ENCODE measurements at regions not wholly inside any gene's neighbourhood (a gene's known extent, or its start where the extent isn't known, plus 50 kb on each side); places are given as distances from the start of the nearest gene placed in this dataset.

DNA sequence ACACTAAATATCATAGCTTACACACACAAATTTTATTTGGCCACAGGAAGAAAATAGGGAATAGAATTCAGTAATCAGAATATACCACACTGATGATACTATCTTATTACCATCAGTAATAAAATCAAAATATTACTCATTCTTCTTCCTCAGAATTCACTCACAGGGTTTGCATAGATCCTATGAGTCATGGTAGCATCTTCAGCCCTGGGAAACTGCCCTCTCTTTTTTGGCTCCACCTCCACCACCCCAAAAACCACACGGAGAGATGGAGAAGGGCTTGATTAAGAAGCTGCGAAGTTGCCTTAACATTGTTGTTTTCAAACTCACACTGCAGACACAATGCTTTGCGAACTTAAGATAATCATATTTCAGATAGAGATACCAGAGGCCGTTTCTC is 154.1 kb upstream of the AHR start:
- no peaks in the 10 kb centered on the region for H3K36me3 ChIP-seq (ENCODE audit: control insufficient read depth in 1 of 2, insufficient read depth in 2 of 2, low read length in 2 of 2)
- TF ChIP-seq ZFX (IDR thresholded peaks at IDR 0.05) (no peak), TCF7L2 (IDR thresholded peaks at IDR 0.05; ENCODE audit: borderline replicate concordance, extremely low read depth, insufficient read depth, insufficient read length) (no peak), FOSL1 (IDR thresholded peaks at IDR 0.05; ENCODE audit: low read depth) (no peak), POLR2A (IDR thresholded peaks at IDR 0.05; ENCODE audit: borderline replicate concordance, extremely low read depth, insufficient read depth, insufficient read length) (no peak), EGR1 (IDR thresholded peaks at IDR 0.05; ENCODE audit: low read depth) (no peak), CBX3 (IDR thresholded peaks at IDR 0.05; ENCODE audit: low read depth) (no peak)
- TF ChIP-seq, protein P1, sequence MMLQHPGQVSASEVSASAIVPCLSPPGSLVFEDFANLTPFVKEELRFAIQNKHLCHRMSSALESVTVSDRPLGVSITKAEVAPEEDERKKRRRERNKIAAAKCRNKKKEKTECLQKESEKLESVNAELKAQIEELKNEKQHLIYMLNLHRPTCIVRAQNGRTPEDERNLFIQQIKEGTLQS (IDR thresholded peaks at IDR 0.05), result no peak
- no peaks in the 10 kb centered on the region for H3K79me2 ChIP-seq (ENCODE audit: insufficient read depth, low read length)
- no peaks in the 10 kb centered on the region for H3K27me3 ChIP-seq (ENCODE audit: insufficient read depth, low read length)
- no peaks in the 10 kb centered on the region for H3K9me3 ChIP-seq (ENCODE audit: control insufficient read depth in 1 of 2, insufficient read depth in 1 of 2, low read depth in 1 of 2, low read length in 2 of 2)
- peaks cover 0 to 5% of the 10 kb centered on the region in 2 experiments; a peak in 1 of 4 replicates for H3K4me1 ChIP-seq (ENCODE audit: control insufficient read depth in 1 of 2, insufficient read depth in 2 of 2, low read length in 2 of 2)
- no peak overlapping the region for H3K4me2 ChIP-seq (ENCODE audit: low read length)
- H3K9ac ChIP-seq (ENCODE audit: low read length), result no peak overlapping the region
- intact Hi-C loops (cut with micrococcal nuclease), result no loop called here
- H3K9me2 ChIP-seq (ENCODE audit: insufficient read depth), result no peaks in the 10 kb centered on the region
- no TSS peak for BruUV-seq (replicated peaks)
- H3K27ac ChIP-seq (ENCODE audit: low read depth, low read length), result no peak overlapping the region
- no peak overlapping the region for H2AFZ ChIP-seq (ENCODE audit: low read depth, low read length, poor library complexity, severe bottlenecking)
- H4K20me1 ChIP-seq (ENCODE audit: insufficient read depth), result no peaks in the 10 kb centered on the region
- ChIA-PET CTCF (interaction anchor here (1.1 kb wide), 1 partner anchor 11 kb away, joined by 3 read pairs; no protein-coding TSS in a partner anchor), POLR2A (interaction anchor here (1.6 kb wide), 1 partner anchor 153 kb away, joined by 3 read pairs; no protein-coding TSS in a partner anchor), RAD21 (ENCODE audit: low non-redundant PET in 1 of 2, low total read pairs in 2 of 2, uncharacterized antibody in 2 of 2, unreplicated experiment in 2 of 2) (no interaction called here)
- H3K4me3 ChIP-seq (replicated peaks in 1 of 2; ENCODE audit: low read depth in 1 of 2, low read length in 2 of 2), result no peak overlapping the region
- no peak for ATAC-seq
- no peak for DNase-seq (ENCODE audit: low read depth, low spot score)

DNA sequence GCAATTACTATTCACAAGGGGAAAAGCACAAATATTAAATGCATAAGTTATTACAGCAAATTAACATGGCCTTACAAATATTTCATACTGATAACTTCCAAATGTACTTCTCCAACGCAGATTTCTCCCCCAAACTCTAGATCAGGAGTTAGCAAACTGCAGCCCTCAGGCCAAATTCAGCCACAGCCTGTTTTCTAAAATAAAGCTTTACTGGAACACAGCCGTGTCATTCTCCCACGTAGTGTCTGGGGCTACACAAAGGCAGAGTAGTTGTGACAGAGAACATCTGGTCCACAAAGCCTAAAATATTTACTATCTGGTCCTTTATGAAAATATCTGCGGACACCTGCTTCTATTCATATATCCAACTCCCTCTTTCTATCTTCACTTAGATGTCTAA is 151.8 kb upstream of the AHR start:
- RAD21 ChIA-PET (ENCODE audit: low non-redundant PET in 1 of 2, low total read pairs in 2 of 2, uncharacterized antibody in 2 of 2, unreplicated experiment in 2 of 2), result no interaction called here
- no peak for DNase-seq (ENCODE audit: low read depth, low spot score)
- intact Hi-C loops (cut with micrococcal nuclease), result no loop called here

More for the DNA sequence above, 151.8 kb upstream of the AHR start:
- no TSS peak for BruUV-seq (replicated peaks)
- no peaks in the 10 kb centered on the region for H3K9me2 ChIP-seq (ENCODE audit: insufficient read depth)
- no peak overlapping the region for H3K27ac ChIP-seq (ENCODE audit: low read depth, low read length)
- H3K4me1 ChIP-seq (ENCODE audit: control insufficient read depth in 1 of 2, insufficient read depth in 2 of 2, low read length in 2 of 2), result peaks cover 0 to 5% of the 10 kb centered on the region in 2 experiments; a peak in 1 of 4 replicates
- H3K4me2 ChIP-seq (ENCODE audit: low read length), result no peak overlapping the region
- ChIA-PET CTCF (no interaction called here), POLR2A (no interaction called here)
- H3K36me3 ChIP-seq (ENCODE audit: control insufficient read depth in 1 of 2, insufficient read depth in 2 of 2, low read length in 2 of 2), result no peaks in the 10 kb centered on the region
- H3K4me3 ChIP-seq (replicated peaks in 1 of 2; ENCODE audit: low read depth in 1 of 2, low read length in 2 of 2), result no peak overlapping the region
- TF ChIP-seq, protein P2, sequence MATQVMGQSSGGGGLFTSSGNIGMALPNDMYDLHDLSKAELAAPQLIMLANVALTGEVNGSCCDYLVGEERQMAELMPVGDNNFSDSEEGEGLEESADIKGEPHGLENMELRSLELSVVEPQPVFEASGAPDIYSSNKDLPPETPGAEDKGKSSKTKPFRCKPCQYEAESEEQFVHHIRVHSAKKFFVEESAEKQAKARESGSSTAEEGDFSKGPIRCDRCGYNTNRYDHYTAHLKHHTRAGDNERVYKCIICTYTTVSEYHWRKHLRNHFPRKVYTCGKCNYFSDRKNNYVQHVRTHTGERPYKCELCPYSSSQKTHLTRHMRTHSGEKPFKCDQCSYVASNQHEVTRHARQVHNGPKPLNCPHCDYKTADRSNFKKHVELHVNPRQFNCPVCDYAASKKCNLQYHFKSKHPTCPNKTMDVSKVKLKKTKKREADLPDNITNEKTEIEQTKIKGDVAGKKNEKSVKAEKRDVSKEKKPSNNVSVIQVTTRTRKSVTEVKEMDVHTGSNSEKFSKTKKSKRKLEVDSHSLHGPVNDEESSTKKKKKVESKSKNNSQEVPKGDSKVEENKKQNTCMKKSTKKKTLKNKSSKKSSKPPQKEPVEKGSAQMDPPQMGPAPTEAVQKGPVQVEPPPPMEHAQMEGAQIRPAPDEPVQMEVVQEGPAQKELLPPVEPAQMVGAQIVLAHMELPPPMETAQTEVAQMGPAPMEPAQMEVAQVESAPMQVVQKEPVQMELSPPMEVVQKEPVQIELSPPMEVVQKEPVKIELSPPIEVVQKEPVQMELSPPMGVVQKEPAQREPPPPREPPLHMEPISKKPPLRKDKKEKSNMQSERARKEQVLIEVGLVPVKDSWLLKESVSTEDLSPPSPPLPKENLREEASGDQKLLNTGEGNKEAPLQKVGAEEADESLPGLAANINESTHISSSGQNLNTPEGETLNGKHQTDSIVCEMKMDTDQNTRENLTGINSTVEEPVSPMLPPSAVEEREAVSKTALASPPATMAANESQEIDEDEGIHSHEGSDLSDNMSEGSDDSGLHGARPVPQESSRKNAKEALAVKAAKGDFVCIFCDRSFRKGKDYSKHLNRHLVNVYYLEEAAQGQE (IDR thresholded peaks at IDR 0.05; ENCODE audit: low read depth), result no peak
- no peak for TF ChIP-seq CBX3 (IDR thresholded peaks at IDR 0.05; ENCODE audit: low read depth)
- no peak for TF ChIP-seq EZH2phosphoT487 (IDR thresholded peaks at IDR 0.05; ENCODE audit: borderline replicate concordance)
- TF ChIP-seq SIN3A (IDR thresholded peaks at IDR 0.05; ENCODE audit: low read depth), result no peak
- no peak for TF ChIP-seq POLR2AphosphoS5 (IDR thresholded peaks at IDR 0.05; ENCODE audit: low read depth, low read length)
- no peak for TF ChIP-seq TCF7L2 (IDR thresholded peaks at IDR 0.05; ENCODE audit: borderline replicate concordance, extremely low read depth, insufficient read depth, insufficient read length)
- TF ChIP-seq, protein P3, sequence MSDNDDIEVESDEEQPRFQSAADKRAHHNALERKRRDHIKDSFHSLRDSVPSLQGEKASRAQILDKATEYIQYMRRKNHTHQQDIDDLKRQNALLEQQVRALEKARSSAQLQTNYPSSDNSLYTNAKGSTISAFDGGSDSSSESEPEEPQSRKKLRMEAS (IDR thresholded peaks at IDR 0.05), result no peak
- H3K9ac ChIP-seq (ENCODE audit: low read length), result no peak overlapping the region
- no peaks in the 10 kb centered on the region for H3K27me3 ChIP-seq (ENCODE audit: insufficient read depth, low read length)
- H3K9me3 ChIP-seq (ENCODE audit: control insufficient read depth in 1 of 2, insufficient read depth in 1 of 2, low read depth in 1 of 2, low read length in 2 of 2), result no peaks in the 10 kb centered on the region
- no peaks in the 10 kb centered on the region for H4K20me1 ChIP-seq (ENCODE audit: insufficient read depth)
- no peak overlapping the region for H2AFZ ChIP-seq (ENCODE audit: low read depth, low read length, poor library complexity, severe bottlenecking)
- no peaks in the 10 kb centered on the region for H3K79me2 ChIP-seq (ENCODE audit: insufficient read depth, low read length)
- no peak for ATAC-seq

All from HCT116 (cell line).